ENCODE measurements at regions not wholly inside any gene's neighbourhood (a gene's known extent, or its start where the extent isn't known, plus 50 kb on each side); places are given as distances from the start of the nearest gene placed in this dataset.
"Not testable (repeated sequence)": the region's sequence is repeated elsewhere in the genome, so short reads cannot be mapped to it uniquely, and the experiment has no call there.

DNA sequence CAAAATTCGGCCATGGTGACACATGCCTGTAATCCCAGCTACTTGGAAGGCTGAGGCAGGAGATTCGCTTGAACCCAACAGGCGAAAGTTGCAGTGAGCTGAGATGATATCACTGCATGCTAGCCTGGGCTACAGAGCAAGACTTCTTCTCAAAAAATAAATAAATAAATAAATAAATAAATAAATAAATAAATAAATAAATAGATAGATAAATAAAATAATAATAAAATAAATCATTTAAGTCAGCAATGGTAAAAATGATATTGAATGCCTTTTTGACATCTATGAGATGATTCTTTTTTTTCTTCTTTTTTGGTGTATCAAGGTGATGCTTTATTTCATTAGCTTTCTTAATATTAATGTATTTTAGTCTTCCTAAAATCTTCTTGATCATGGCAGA, 221.7 kb upstream of the RXFP2 start:
- DNase-seq (ENCODE audit: low read depth): no peak

DNA sequence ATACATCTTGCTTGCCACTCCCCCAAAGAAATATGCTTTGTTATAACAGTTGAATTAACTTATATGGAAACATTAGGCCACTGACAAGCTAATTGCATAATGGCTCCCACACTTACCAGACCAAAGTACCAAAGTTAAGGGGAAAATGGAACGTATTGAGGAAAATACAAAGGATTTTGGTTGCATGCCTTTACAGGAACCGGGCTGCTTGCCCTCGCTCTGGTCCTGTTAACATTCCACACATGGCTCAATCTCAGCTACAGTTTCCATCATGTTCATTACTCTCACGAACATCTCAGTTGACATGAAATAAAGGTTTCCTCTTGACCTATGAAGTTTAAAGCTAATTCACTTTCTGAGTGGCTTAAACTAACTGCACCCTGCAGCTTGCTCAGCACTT, 220.7 kb upstream of the RXFP2 start:
- no peak for DNase-seq (ENCODE audit: low read depth)

DNA sequence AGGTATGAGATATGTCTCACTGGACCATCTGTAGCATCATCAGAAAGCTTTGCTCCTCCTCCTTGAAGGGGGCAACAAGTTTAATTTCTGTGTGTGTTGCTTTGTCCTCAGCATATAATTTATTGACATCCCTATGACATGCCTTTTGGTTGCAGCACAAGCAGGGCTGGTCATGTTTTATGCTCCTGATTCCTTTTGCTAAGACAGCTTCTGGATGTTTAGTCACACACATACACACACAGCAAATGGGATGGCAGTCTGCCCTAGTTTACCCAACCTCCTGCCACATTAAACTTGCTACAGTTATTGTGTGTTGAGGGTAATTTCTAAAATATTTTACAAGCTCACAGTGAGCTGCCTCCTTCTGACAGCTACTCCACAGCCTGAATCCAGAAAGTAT, 217.9 kb upstream of the RXFP2 start:
- no peak for DNase-seq (ENCODE audit: low read depth)

DNA sequence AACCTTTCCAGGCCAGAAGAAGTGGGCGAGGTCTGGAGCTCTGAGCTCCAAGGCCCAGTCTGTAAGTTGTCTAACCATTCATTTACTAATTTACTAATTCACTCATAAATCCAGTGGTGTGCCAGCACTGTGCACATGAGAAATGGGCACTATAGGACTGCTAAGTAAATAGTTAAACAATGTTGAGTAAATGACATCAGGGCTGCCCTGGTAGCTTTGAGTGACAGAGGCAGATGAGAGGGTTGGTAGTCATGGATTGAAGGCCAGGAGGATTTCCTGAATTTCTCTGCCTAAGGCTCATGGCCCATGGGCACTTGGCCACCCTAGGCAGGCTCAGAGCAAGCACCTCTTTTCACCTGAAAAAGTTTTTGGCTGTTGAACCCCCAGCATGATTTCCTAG, 216.9 kb upstream of the RXFP2 start:
- DNase-seq (ENCODE audit: low read depth): no peak

DNA sequence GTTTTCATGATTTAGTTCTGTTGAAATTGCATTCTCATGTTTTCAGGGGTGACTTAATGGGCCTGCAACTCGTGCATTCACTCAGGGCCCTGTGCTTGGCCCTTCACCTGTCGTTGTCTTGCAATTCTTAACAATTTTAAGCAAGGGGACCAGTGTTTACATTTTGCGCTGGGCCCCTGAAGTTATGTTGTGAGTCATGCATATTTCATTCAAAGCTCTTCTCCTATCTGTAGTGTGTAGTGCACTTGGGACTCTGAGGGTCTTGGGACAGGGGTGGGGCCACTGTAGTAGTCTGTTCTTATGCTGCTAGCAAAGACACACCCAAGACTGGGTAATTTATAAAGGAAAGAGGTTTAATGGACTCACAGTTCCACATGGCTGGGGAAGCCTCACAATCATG, 211.2 kb upstream of the RXFP2 start:
- DNase-seq (ENCODE audit: low read depth): no peak

DNA sequence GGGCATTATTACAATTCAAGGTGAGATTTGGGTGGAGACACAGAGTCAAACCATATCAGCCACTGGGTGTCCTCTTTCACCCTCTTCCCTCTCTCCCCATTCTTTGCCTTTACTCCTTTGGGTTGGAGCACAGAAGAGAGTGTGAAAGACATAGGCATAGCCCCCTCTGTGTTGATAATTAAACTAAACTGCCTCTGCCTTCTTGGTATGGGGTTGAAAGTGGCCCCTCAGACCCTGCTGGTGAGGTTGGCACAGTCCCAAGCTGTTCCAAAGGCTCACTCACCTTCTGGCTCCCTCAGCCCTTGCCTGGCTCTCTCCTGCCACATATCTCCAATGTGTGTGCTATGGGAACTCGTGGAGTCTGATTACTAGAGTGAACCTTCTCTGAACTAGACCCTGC, 210.6 kb upstream of the RXFP2 start:
- DNase-seq (ENCODE audit: low read depth): no peak

DNA sequence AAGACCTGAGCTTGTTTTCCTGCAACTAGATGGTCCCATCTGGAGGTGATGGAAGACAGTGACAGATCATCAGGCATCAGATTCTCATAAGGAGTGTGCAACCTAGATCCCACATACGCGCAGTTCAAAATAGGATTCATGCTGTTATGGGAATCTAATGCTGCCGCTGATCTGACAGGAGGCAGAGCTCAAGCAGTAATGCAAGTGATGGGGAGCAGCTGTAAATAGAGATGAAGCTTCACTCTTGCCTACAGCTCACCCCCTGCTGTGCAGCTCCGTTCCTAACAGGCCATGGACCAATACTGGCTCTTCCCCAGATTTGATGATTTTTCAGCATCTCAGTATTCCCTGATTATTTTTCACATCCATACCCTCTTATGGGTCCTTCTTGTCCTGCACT, 208.4 kb upstream of the RXFP2 start:
- DNase-seq (ENCODE audit: low read depth): no peak

DNA sequence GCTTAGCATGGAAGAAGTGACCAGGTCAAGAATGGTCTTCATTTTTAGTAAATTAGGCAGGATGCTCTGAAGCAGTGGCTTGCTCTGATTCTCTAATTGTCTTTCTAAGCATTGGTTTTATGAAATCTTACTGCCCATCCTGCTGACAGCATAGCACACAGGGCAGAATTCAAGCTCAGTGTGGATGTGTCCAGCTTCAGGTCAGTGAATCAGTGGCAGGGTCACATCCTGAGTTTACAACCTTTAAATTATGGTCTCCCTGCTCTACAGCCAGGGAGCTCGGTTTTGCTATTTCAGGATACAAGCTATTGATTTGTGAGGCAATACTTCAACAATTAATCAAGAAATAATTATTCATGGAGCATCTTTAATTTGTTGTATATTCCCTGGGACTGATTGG, 202.3 kb upstream of the RXFP2 start:
- DNase-seq (ENCODE audit: low read depth): no peak

DNA sequence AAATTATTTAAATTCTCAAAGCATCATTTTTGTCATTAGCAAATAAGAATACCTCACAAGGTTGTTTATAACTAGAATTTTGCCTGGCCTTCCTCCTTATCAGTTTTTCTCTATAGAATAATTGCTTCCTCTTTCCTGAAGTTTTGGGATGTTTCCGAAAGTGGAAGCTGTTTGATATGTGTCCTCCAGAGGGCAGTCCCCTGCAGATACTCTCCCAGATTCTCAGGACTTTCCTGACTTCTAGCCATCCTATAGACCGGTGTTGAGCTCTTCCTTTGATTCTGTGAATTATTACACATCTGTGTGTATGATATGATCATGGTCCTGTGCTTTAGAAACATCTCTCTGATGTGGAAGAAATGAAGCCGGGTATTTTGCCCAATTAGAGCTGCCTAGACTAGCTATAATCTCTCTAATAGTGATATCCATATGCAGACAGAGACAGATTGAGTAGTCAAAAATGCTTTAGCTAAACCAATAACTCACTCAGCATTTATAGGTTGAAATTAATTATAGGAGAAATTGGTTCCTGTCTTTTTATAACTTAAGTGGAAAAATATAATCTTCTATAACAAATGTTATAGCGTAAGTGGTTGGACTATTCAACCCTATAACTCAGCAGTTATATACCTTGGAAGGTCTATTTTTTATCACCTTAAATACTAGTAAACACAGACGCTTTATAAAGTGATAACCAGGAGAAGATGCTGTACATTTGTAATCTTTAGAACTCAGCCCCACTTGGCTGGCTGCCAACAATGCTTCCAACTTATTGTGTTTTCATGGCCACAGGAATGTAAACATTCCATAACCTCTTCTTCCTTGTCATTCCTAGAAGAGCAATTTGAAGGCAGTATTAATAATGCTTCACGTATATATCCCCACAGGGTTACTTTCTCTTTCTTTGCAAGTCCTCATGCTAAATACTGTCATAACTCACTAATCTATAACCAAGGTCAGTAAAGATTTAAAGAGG, 201.0 kb upstream of the RXFP2 start:
- DNase-seq (ENCODE audit: low read depth): no peak

DNA sequence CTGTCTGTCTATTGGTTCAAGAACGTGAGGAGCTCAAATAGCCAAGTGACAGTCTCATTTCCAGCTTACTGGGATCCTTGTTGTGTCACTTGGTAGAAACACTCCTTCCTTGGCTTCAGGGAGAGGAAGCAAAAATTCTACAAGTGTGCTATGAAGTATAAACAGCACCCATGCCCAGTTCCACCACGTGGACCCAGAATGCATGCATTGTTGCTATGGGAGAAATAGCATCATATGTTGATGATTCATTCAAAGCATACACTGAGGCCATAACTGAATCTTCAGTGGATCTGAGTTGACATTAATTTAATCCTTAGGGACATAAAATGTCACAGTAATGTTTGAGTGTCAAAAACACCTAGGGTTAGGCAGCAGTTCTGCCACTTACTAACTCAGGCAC, 199.0 kb upstream of the RXFP2 start:
- no peak for DNase-seq (ENCODE audit: low read depth)

DNA sequence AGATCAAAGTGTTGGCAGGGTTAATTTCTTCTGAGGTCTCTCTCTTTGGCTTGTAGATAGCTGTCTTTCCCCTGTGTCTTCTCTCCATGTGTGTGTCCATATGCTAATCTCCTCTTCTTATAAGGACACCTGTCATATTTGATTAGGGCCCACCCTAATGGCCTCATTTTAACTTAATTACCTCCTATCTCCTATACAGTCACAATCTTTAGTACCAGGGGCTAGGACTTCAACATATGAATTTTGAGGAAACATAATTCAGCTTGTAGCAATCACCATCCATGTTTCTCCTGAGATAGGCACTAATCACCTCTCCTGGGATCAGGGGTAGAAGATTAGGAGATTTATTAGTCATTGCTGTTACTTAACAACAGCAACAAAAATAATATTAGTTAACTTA, 196.1 kb upstream of the RXFP2 start:
- no peak for DNase-seq (ENCODE audit: low read depth)

DNA sequence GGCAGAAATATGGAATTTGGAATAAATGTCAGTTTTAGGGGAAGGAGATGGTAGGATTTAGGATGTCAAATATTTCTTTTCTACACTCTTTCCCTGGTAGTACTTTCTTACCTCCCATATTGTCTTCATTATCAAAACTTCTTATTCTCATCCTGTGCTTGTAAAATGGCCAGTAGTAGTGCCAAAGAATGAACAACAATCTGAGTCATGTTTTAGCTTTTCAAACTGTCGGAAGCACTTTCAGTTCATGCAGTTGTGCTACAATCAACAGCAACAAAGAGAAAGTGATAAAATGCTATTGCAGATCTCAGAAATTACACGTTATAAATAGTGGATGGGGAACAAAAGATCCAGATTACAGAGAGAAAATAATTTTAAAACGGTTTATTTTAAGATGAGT, 193.7 kb upstream of the RXFP2 start:
- no peak for DNase-seq (ENCODE audit: low read depth)

DNA sequence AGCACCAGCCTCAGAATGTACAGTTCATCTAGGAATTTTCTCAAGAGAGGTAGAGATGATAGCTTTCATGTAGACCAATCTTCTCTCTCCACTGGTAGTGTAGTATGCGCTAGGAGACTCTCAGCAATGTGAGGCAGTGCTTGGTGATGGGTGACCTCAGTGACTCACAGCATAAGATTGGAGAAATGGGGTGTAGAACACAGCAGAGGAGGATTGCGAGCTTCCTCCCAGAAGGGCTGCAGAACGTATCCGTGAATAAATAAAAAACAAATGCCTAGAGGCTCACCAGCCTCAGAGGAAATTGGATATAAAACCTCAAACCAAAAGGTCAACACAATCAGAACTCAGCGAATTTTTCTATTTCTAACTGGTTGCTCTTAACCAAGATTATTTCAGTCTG, 182.9 kb upstream of the RXFP2 start:
- no peak for DNase-seq (ENCODE audit: low read depth)

DNA sequence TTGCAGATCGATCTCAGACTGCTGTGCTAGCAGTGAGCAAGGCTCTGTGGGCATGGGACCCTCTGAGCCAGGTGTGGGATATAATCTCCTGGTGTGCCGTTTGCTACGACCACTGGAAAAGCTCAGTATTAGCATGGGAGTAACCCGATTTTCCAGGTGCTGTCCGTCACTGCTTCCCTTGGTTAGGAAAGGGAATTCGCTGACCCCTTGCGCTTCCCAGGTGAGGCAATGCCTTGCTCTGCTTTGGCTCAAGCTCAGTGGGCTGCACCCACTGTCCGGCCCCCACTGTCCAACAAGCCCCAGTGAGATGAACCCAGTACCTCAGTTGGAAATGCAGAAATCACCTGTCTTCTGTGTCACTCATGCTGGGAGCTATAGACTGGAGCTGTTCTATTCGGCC, 155.1 kb upstream of the RXFP2 start:
- DNase-seq (ENCODE audit: low read depth): not testable (repeated sequence)

DNA sequence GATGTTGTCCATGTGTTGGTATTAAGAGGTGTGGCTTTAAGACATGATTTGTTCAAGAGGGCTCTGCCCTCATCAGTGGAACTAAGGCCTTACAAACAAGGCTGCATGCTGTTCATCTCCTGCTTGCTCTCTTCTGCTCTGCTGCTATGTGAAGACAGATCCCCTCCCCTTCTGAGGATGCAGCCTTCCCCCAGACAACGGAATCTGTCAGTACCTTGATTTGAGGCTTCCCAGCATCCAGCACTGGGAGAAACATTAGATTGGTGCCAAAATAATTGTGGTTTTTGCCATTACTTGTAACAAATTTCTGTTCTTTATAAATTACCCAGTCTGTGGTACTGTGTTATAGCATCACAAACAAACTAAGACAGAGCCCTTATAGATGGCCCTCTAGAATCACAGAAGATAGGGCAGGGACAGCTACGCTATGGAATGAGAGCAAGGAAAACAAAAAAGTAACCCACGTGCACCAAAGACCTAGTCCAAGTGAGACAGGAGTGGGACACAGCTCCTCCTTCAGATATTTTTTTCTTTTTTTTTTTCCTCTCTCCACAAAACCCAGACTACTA, 151.5 kb upstream of the RXFP2 start:
- no peak for DNase-seq (ENCODE audit: low read depth)

DNA sequence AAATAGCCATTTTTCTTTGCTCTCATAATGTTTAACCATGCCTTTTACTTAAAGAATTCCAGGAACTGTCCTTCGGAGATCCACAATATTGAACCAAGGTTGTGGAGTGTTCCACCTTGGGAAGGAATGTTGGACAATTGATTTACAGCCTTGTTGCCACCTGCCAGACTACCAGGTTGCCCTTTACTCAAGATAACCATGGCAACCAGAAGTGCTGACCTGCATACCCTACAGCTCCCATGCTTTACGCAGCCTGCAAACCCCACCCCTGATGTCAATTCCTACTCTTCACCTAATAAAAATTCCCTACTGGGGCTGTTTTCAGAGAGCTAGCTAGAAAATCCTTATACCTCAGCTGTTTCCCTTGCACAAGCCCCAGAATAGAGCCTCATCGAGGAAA, 151.0 kb upstream of the RXFP2 start:
- no peak for DNase-seq (ENCODE audit: low read depth)

DNA sequence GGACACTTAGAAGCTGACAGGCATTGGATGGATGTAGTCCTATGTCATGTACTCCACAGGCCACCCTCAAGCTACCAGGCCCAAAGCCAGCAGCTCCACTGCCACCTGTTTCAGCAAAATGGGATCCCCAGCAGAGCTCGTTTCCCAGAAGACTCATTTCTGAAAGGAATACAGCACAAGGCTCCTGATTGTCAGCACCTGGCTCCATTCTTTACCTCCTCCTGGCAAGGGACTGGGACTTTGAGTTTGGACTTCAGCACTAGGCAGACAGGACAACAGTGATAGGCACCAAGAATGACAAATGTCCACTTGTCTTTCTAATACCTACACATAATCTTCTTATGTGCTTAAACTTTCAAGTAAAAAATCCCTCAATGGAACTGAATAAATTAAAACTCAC, 150.4 kb upstream of the RXFP2 start:
- no peak for DNase-seq (ENCODE audit: low read depth)

DNA sequence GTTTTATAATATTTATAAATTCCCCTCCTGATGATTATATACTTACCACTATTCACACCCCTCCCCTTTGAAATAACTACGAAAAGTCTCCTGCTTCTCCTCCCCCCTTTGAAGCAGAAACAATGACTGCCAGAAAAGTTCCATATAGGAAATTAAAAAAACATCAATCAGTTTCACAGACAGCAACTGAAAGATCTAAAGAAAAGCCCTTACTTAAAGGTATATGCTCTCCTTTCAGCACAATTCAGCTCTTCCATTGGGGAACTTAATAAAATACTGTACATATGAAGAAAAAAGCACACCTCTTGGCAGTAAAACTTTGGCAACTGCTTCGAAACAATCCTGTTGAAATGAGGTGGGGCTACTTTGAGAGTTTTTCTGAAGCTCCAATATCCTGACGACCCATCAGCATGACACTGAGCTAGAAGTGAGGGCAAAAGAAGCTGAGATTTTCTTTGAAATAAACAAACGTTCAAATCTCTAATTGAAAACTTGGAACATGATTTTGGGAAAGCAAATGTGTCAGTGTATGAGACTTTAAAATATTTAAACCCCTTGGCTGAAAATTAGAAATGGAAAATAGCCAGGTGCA, 147.6 kb upstream of the RXFP2 start:
- no peak for DNase-seq (ENCODE audit: low read depth)

DNA sequence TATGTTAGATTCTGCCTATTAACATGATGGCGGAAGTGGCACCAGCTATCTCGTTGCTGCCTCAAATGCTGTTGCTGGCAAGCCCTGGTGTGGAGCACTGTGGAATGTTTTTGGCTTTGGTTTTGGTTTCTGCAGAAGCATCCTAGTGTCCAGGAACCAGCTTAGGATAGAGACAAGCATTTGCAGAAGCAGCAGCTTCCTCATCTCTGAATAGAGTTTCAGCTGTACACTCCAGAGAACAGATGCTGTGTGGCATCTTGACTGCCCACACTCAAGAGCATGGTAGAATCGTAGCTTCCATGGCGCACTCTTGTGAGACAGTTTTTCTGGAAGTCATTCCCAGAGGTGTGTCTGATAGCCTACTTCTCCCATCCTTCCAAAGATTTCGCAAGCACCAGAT, 145.3 kb upstream of the RXFP2 start:
- no peak for DNase-seq (ENCODE audit: low read depth)

DNA sequence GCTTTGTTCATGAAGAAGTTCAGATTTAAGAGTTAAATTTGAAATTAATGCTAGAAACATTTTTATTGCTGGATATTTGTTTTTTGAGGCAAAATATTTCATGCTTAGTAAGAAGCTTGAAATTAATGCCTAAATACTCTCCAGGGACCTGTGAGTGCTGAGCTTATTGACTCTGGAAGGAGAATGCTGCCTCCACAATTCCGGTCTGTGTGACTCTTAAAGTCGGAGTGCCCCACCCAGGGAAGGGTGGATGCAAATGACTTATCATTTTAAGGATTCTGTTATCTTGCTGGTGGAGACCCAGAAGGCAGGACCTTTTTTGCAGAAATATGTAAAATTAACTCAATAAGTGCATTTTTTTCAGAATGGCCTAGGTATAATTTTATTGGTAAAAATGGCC, 143.8 kb upstream of the RXFP2 start:
- no peak for DNase-seq (ENCODE audit: low read depth)

DNA sequence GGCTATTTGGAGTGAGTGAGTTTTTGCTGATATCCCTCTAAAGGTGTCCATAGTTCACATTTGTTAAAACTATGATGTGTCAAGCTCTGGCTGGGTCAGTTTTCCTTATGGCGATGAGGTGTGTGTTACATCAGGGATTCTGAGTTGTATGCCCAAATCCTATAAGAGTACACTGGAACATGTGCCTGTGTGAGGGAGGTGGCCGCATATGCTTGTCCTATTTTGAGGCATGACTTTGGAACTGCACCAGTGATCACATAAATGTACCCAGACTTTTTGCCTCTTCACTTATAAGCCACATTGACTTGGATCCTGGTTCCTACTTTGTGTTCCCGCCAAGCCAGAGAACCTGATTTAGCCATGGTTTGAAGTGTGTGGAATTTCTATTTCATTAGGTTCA, 140.3 kb upstream of the RXFP2 start:
- DNase-seq (ENCODE audit: low read depth): no peak

DNA sequence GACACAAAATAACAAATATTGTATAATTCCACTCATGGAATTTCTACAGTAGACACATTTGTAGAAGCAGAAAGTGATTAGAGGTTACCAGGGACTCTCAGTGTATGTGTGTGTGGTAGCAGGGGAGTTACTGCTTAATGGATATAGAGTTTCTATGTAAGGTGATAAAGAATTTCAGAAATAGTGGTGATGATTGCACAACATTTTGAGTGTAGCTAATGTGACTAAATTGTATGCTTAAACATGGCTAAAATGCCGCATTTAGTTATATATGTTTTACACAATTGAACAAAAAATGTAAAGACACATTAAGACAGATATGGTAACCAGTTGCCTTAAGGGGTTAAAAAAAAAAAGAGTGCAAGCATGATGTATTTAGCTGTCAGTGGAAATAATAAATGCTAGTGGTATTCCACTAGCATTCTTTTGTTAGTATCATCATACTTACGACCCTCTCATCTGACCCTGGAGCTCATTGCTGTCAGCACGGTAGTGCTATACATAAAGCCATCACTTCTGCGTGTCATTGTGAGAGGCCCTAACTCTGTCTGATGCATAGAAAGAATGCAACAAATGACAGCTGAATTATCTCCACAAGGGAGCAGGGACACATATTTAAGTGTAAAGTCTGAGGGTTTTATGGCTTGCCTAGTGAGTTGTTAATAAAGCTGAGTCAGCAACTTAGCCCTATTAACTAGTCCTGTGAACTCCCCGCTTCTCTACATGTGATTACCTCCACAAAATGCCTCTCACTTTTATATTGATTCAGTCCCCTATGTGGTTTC, 134.1 kb upstream of the RXFP2 start:
- no peak for DNase-seq (ENCODE audit: low read depth)

DNA sequence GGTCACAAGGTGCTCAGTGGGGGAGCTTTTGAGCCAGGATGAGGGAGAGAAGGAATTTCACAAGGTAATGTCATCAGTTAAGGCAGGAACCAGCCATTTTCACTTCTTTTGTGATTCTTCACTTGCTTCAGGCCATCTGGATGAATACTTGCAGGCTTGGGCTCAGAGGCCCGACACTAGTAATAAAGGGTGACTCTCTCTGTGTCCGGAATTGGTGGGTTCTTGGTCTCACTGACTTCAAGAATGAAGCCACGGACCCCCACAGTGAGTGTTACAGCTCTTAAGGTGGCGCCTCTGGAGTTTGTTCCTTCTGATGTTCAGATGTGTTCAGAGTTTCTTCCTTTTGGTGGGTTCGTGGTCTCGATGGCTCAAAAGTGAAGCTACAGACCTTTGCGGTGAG, 131.8 kb upstream of the RXFP2 start:
- DNase-seq (ENCODE audit: low read depth): not testable (repeated sequence)
